ENCODE measurements at regions not wholly inside any gene's neighbourhood (a gene's known extent, or its start where the extent isn't known, plus 50 kb on each side); places are given as distances from the start of the nearest gene placed in this dataset.

DNA sequence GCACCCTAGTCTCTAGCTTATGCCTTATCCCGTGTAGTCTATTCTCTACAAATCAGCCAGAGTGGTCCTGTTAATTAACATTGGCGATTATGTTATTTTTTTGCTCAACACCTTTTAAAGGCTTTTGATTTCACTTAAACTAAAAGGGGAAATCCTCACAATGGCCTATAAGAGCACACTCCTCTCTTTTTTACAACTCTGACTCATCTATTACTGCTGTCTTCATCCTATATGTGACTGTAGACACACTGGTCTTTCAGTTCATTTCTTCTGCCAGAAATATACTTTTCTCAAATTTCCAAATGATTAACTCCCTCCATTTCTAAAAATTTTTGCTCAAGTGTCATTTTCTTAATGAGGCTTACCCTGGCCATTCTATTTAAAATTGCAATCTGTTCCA lies 143.4 kb downstream of the NSUN3 start:
- H3K4me2 ChIP-seq (ENCODE audit: low read length) = no peak overlapping the region
- no peak for ATAC-seq
- H3K27ac ChIP-seq (ENCODE audit: low read depth, low read length) = no peak overlapping the region
- TF ChIP-seq CEBPB (IDR thresholded peaks at IDR 0.05; ENCODE audit: low read depth) = no peak
- TF ChIP-seq TCF7L2 (IDR thresholded peaks at IDR 0.05; ENCODE audit: borderline replicate concordance, extremely low read depth, insufficient read depth, insufficient read length) = no peak
- TF ChIP-seq, protein P1, sequence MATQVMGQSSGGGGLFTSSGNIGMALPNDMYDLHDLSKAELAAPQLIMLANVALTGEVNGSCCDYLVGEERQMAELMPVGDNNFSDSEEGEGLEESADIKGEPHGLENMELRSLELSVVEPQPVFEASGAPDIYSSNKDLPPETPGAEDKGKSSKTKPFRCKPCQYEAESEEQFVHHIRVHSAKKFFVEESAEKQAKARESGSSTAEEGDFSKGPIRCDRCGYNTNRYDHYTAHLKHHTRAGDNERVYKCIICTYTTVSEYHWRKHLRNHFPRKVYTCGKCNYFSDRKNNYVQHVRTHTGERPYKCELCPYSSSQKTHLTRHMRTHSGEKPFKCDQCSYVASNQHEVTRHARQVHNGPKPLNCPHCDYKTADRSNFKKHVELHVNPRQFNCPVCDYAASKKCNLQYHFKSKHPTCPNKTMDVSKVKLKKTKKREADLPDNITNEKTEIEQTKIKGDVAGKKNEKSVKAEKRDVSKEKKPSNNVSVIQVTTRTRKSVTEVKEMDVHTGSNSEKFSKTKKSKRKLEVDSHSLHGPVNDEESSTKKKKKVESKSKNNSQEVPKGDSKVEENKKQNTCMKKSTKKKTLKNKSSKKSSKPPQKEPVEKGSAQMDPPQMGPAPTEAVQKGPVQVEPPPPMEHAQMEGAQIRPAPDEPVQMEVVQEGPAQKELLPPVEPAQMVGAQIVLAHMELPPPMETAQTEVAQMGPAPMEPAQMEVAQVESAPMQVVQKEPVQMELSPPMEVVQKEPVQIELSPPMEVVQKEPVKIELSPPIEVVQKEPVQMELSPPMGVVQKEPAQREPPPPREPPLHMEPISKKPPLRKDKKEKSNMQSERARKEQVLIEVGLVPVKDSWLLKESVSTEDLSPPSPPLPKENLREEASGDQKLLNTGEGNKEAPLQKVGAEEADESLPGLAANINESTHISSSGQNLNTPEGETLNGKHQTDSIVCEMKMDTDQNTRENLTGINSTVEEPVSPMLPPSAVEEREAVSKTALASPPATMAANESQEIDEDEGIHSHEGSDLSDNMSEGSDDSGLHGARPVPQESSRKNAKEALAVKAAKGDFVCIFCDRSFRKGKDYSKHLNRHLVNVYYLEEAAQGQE (IDR thresholded peaks at IDR 0.05; ENCODE audit: low read depth) = no peak
- no peak for TF ChIP-seq SP1 (IDR thresholded peaks at IDR 0.05; ENCODE audit: low read depth)
- TF ChIP-seq ZNF274 (IDR thresholded peaks at IDR 0.05; ENCODE audit: low read depth, low read length) = no peak
- no peak for TF ChIP-seq ELF1 (IDR thresholded peaks at IDR 0.05; ENCODE audit: borderline replicate concordance, low read depth)
- TF ChIP-seq ZFX (IDR thresholded peaks at IDR 0.05) = no peak
- TF ChIP-seq RAD21 (IDR thresholded peaks at IDR 0.05; ENCODE audit: low read depth) = no peak
- TF ChIP-seq CBX3 (IDR thresholded peaks at IDR 0.05; ENCODE audit: low read depth) = no peak
- TF ChIP-seq EZH2 (IDR thresholded peaks at IDR 0.05) = no peak
- ChIA-PET POLR2A (no interaction called here), CTCF (no interaction called here), RAD21 (ENCODE audit: low non-redundant PET in 1 of 2, low total read pairs in 2 of 2, uncharacterized antibody in 2 of 2, unreplicated experiment in 2 of 2) (no interaction called here)
- no peaks in the 10 kb centered on the region for H3K4me1 ChIP-seq (ENCODE audit: control insufficient read depth in 1 of 2, insufficient read depth in 2 of 2, low read length in 2 of 2)
- no peaks in the 10 kb centered on the region for H4K20me1 ChIP-seq (ENCODE audit: insufficient read depth)
- peaks cover 3% of the 10 kb centered on the region; the same call in 1 of the 2 replicates for H3K27me3 ChIP-seq (ENCODE audit: insufficient read depth, low read length)
- no peaks in the 10 kb centered on the region for H3K9me2 ChIP-seq (ENCODE audit: insufficient read depth)
- DNase-seq (ENCODE audit: low read depth, low spot score) = no peak
- H3K79me2 ChIP-seq (ENCODE audit: insufficient read depth, low read length) = no peaks in the 10 kb centered on the region
- intact Hi-C loops (cut with micrococcal nuclease) = no loop called here
- no TSS peak for BruUV-seq (replicated peaks)
- no peak overlapping the region for H3K4me3 ChIP-seq (replicated peaks in 1 of 2; ENCODE audit: low read depth in 1 of 2, low read length in 2 of 2)
- H3K9me3 ChIP-seq (ENCODE audit: control insufficient read depth in 1 of 2, insufficient read depth in 1 of 2, low read depth in 1 of 2, low read length in 2 of 2) = no peaks in the 10 kb centered on the region
- no peak overlapping the region for H3K9ac ChIP-seq (ENCODE audit: low read length)
- H3K36me3 ChIP-seq (ENCODE audit: control insufficient read depth in 1 of 2, insufficient read depth in 2 of 2, low read length in 2 of 2) = no peaks in the 10 kb centered on the region
- H2AFZ ChIP-seq (ENCODE audit: low read depth, low read length, poor library complexity, severe bottlenecking) = no peak overlapping the region
